ENCODE measurements at regions not wholly inside any gene's neighbourhood (a gene's known extent, or its start where the extent isn't known, plus 50 kb on each side); places are given as distances from the start of the nearest gene placed in this dataset.

DNA sequence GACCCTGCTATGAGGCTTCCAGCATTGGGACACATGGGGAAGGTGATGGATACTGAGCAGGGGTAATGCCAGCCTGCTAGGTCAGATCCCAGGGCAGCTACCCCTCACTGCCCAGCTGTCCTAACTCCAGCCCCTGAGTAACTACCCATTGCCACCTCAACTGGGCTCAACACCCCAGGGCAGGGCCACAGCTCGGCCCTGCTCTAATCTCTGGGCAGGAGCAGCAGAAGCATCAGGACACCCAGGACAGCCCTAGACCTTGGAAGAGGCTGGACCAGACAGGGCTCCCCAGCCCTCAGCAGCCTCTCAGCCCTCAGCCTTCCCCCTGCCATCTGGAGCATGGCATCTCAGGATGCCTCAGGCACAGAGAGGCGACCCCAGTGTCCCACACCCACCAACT, 67.4 kb upstream of the TOP1 start:
- Histone ChIP-seq H3K9ac (ENCODE audit: extremely low read depth, low read length, poor library complexity, severe bottlenecking) (no peak overlapping the region), H3K27ac (ENCODE audit: low read depth, low read length) (no peak overlapping the region), H3K9me3 (ENCODE audit: control insufficient read depth, low read length) (no peaks in the 10 kb centered on the region), H3K27me3 (ENCODE audit: control insufficient read depth, insufficient read depth, low read length, poor library complexity, severe bottlenecking) (no peaks in the 10 kb centered on the region), H3K4me3 (ENCODE audit: low read length) (no peak overlapping the region), H3K36me3 (ENCODE audit: control insufficient read depth, insufficient read depth, low read length) (no peaks in the 10 kb centered on the region), H3K4me1 (ENCODE audit: control insufficient read depth, insufficient read depth, low read length) (peaks cover 5% of the 10 kb centered on the region)
- H3K9me3 Mint-ChIP-seq: no peaks in the 10 kb centered on the region
- no peak for DNase-seq
- H3K4me1 Mint-ChIP-seq: peaks cover 6% of the 10 kb centered on the region
- H3K27ac Mint-ChIP-seq: no peak overlapping the region
- TF ChIP-seq, protein P1, sequence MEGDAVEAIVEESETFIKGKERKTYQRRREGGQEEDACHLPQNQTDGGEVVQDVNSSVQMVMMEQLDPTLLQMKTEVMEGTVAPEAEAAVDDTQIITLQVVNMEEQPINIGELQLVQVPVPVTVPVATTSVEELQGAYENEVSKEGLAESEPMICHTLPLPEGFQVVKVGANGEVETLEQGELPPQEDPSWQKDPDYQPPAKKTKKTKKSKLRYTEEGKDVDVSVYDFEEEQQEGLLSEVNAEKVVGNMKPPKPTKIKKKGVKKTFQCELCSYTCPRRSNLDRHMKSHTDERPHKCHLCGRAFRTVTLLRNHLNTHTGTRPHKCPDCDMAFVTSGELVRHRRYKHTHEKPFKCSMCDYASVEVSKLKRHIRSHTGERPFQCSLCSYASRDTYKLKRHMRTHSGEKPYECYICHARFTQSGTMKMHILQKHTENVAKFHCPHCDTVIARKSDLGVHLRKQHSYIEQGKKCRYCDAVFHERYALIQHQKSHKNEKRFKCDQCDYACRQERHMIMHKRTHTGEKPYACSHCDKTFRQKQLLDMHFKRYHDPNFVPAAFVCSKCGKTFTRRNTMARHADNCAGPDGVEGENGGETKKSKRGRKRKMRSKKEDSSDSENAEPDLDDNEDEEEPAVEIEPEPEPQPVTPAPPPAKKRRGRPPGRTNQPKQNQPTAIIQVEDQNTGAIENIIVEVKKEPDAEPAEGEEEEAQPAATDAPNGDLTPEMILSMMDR (conservative IDR thresholded peaks at IDR 0.05): no peak
- no peak overlapping the region for H3K4me3 Mint-ChIP-seq
- 95% methylated on average over 2 of the region's 2 CpGs; no CpG with 5 or more reads in 1 of the 2 experiments for WGBS, 2 experiments (ENCODE audit: insufficient coverage in 1 of 2, insufficient read length in 1 of 2)
- no peaks in the 10 kb centered on the region for H3K36me3 Mint-ChIP-seq (ENCODE audit: low read depth)
- H3K27me3 Mint-ChIP-seq (ENCODE audit: insufficient read depth): no peaks in the 10 kb centered on the region

DNA sequence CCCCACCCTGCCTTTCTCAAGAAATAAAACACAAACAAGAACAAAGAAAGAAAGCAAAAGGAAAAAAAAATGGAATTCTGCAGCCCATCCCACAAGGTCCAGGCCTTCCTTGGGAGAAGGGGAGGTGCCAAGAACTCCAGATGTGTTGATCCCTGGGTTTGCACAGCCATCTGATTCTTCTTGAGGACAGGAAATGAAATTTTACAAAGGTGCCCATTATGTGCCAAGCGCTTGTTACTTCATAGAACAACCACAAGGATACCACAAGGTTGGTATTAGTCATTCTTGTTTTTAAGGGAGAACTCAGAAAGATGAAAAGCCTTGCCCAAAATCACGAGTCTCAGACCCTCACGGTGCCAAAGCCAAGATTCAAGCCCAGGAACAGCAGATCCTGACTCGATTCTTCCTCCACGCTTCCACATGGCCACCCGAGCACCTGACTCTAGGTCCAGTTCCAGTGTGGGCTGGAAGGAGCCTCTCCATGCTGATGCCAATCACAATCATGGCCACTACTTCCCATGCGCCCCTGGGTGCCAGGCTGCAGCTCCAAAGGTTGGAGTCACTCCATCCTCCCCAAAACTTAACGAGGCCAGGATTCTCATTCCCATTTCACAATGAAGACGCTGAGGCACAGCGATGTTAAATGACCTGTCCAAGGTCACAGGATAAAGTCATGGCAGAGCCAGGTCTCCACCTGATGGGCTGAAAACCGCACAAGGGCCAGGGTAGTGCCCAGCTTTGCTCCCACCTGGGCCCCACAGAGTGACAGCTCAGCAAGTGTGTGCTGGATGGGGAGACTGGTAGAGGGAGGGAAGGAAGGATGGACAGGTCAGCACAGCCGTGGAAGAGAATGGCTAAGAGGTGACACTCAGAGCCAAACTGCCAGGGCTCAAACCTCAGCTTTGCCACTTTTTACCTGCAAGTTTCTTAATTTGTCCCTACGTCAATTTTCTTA, 66.7 kb upstream of the TOP1 start:
- Histone ChIP-seq H3K9ac (ENCODE audit: extremely low read depth, low read length, poor library complexity, severe bottlenecking) (no peak overlapping the region), H3K27me3 (ENCODE audit: control insufficient read depth, insufficient read depth, low read length, poor library complexity, severe bottlenecking) (no peaks in the 10 kb centered on the region), H3K9me3 (ENCODE audit: control insufficient read depth, low read length) (no peaks in the 10 kb centered on the region), H3K36me3 (ENCODE audit: control insufficient read depth, insufficient read depth, low read length) (no peaks in the 10 kb centered on the region), H3K27ac (ENCODE audit: low read depth, low read length) (no peak overlapping the region), H3K4me3 (ENCODE audit: low read length) (no peak overlapping the region), H3K4me1 (ENCODE audit: control insufficient read depth, insufficient read depth, low read length) (peaks cover 5% of the 10 kb centered on the region)
- H3K27me3 Mint-ChIP-seq (ENCODE audit: insufficient read depth): no peaks in the 10 kb centered on the region
- H3K9me3 Mint-ChIP-seq: no peaks in the 10 kb centered on the region
- TF ChIP-seq, protein P1 (conservative IDR thresholded peaks at IDR 0.05): no peak
- H3K4me1 Mint-ChIP-seq: peaks cover 6% of the 10 kb centered on the region
- DNase-seq: no peak
- WGBS, 2 experiments (ENCODE audit: insufficient coverage in 1 of 2, insufficient read length in 1 of 2): 89 to 90% methylated on average over 7 to 13 of the region's 13 CpGs
- no peaks in the 10 kb centered on the region for H3K36me3 Mint-ChIP-seq (ENCODE audit: low read depth)
- H3K4me3 Mint-ChIP-seq: no peak overlapping the region
- no peak overlapping the region for H3K27ac Mint-ChIP-seq

DNA sequence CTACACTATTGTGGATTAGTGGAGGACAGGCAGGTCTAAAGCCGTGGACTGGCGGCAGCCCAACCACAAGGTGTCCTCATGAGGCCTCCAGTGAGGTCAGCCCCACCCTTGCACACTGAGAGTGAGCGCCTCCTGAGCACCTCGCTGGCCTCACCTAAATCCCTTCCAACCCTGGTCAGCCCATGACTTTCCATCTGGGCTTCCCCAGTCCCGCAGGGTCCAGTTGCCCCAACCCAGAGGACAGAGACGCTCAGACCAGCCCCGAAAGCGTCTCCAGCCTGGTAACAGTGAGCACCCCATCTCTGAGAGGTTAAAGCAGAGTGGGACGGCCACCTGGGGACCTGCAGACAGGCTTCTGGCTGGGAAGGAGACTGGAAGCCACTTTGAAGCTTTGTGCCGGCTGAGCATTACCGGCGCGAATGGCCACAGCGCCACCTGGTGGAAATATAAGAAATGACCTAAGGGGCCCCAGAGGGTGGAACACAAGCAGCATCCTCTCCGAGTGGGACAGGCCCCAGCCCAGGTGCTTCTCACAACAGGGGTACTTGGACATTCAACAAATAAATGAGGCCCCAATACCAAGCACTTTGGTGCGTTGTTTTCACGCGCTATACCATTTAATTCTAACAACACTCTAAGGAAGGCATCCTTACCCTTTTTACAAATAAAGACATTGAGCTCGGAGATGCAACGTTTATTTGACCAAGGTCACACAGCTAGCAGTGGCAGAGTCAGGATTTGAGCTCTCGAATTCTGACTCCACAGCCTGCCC, 65.7 kb upstream of the TOP1 start:
- Histone ChIP-seq H3K27ac (ENCODE audit: low read depth, low read length) (no peak overlapping the region), H3K9me3 (ENCODE audit: control insufficient read depth, low read length) (no peaks in the 10 kb centered on the region), H3K4me1 (ENCODE audit: control insufficient read depth, insufficient read depth, low read length) (peaks cover 5% of the 10 kb centered on the region), H3K36me3 (ENCODE audit: control insufficient read depth, insufficient read depth, low read length) (no peaks in the 10 kb centered on the region), H3K4me3 (ENCODE audit: low read length) (no peak overlapping the region), H3K27me3 (ENCODE audit: control insufficient read depth, insufficient read depth, low read length, poor library complexity, severe bottlenecking) (no peaks in the 10 kb centered on the region), H3K9ac (ENCODE audit: extremely low read depth, low read length, poor library complexity, severe bottlenecking) (no peak overlapping the region)
- Mint-ChIP-seq H3K27me3 (ENCODE audit: insufficient read depth) (no peaks in the 10 kb centered on the region), H3K36me3 (ENCODE audit: low read depth) (no peaks in the 10 kb centered on the region), H3K9me3 (no peaks in the 10 kb centered on the region), H3K27ac (no peak overlapping the region), H3K4me3 (no peak overlapping the region), H3K4me1 (peaks cover 6% of the 10 kb centered on the region)
- peak; percentile 94 for DNase-seq
- TF ChIP-seq, protein P1 (conservative IDR thresholded peaks at IDR 0.05): peak; percentile 93
- WGBS, 2 experiments (ENCODE audit: insufficient coverage in 1 of 2, insufficient read length in 1 of 2): 32 to 36% methylated on average over 18 to 21 of the region's 21 CpGs
